MCF 10A (cell line): ENCODE measurements at regions not wholly inside any gene's neighbourhood (a gene's known extent, or its start where the extent isn't known, plus 50 kb on each side); places are given as distances from the start of the nearest gene placed in this dataset.

Experiments
- BruUV-seq: library from RNA; stranded (reverse); fragments of 400-500 nt; replicated peaks from 2 replicates; lab custom pipeline; 2021; lab: Mats Ljungman, UMichigan
- CTCF ChIA-PET: fragments of 300-600 bp; sonication (Branson Sonifier 250); formaldehyde crosslinking; extraction: SDS; loops from one replicate; lab custom pipeline; 2021; ENCODE audit warnings: antibody characterized with exemption, inconsistent platforms; lab: Yijun Ruan, JAX
- POLR2A ChIA-PET: fragments of 300-600, 350-650 bp; sonication (Branson Sonifier 250); formaldehyde crosslinking; extraction: SDS; loops from one replicate; lab custom pipeline; 2020; ENCODE audit warnings: antibody characterized with exemption, inconsistent platforms; lab: Yijun Ruan, JAX
- DNase-seq: peaks from one replicate; pipeline ENCODE4 v3.0.0-alpha.2; 2018; ENCODE audit not compliant: unreplicated experiment
- H3K27ac Mint-ChIP-seq: one replicate; pipeline ENCODE4 v1.8.0; 2022; ENCODE audit warnings: mild to moderate bottlenecking, low read depth, mixed read lengths; ENCODE audit not compliant: unreplicated experiment
- H3K27me3 Mint-ChIP-seq: one replicate; pipeline ENCODE4 v1.8.0; 2022; ENCODE audit warnings: mixed read lengths; ENCODE audit not compliant: insufficient read depth, unreplicated experiment
- H3K36me3 Mint-ChIP-seq: one replicate; pipeline ENCODE4 v1.8.0; 2022; ENCODE audit warnings: mild to moderate bottlenecking, moderate library complexity, mixed read lengths; ENCODE audit not compliant: insufficient read depth, unreplicated experiment
- H3K4me1 Mint-ChIP-seq: one replicate; pipeline ENCODE4 v1.8.0; 2022; ENCODE audit warnings: mixed read lengths; ENCODE audit not compliant: insufficient read depth, unreplicated experiment
- H3K4me3 Mint-ChIP-seq: one replicate; pipeline ENCODE4 v1.8.0; 2022; ENCODE audit warnings: mild to moderate bottlenecking, moderate library complexity, mixed read lengths; ENCODE audit not compliant: unreplicated experiment
- H3K9me3 Mint-ChIP-seq: one replicate; pipeline ENCODE4 v1.8.0; 2022; ENCODE audit warnings: mixed read lengths; ENCODE audit not compliant: unreplicated experiment
- intact Hi-C: fragments of 100-400 bp; cut with micrococcal nuclease; formaldehyde crosslinking; loops from 2 replicates; pipeline ENCODE4 v1.14.1; 2022
- TF ChIP-seq, protein P1 (sequence below): fragments of 200-600 bp; IDR thresholded peaks from one replicate; pipeline ENCODE4 v1.8.0; 2022; ENCODE audit warnings: antibody characterized with exemption, mild to moderate bottlenecking; ENCODE audit not compliant: unreplicated experiment

DNA sequence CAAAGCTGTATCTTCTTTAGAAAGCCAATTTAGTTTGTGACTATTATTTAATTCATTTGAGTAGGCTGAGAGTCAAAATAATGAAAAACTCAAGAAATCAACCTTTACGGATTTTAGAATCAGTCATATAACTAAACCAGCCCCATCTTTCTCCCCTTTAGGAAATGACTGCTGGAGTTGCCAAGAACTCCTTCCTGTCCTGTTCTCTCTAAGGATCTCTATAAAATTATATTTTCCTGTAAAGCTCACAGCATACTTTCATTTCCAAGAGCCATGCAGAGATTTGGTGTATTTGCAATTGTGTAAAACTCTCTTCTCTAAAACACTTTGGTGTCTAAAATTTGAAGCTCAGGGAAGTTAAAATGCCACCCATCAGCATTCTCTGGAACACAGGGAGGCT is 323.4 kb upstream of the GBE1 start:
- BruUV-seq: no TSS peak
- CTCF ChIA-PET: interaction anchor here (1.5 to 2.4 kb wide), 2 partner anchors 48 to 174 kb away, joined by 3 to 11 read pairs; no protein-coding TSS in a partner anchor
- H3K27me3 Mint-ChIP-seq: no peaks in the 10 kb centered on the region

DNA sequence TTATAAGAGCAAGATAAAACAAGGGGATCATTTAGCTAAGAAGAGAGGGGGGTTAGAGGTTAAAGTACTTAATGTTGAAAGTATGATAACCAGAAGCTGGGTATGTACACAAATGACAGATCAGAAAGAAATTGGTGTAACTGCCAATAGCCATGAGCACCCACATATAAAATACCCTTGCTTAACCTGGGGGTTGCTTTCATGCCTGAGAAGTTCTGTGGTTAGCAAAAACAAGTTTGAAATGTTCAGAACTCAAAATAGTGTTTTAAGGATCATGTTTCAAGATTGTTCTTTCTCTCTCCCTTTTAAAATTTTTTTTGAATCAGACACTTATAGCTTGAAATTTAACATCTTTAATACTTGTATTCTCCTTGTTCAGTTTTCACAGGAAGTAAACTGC is 321.4 kb upstream of the GBE1 start:
- intact Hi-C loops: no loop called here
- DNase-seq: no peak
- BruUV-seq: no TSS peak
- Mint-ChIP-seq H3K9me3 (no peaks in the 10 kb centered on the region), H3K27ac (no peak overlapping the region), H3K27me3 (no peaks in the 10 kb centered on the region), H3K4me3 (no peak overlapping the region), H3K4me1 (peaks cover 10% of the 10 kb centered on the region), H3K36me3 (no peaks in the 10 kb centered on the region)
- POLR2A ChIA-PET: no interaction called here
- CTCF ChIA-PET: no interaction called here
- TF ChIP-seq, protein P1, sequence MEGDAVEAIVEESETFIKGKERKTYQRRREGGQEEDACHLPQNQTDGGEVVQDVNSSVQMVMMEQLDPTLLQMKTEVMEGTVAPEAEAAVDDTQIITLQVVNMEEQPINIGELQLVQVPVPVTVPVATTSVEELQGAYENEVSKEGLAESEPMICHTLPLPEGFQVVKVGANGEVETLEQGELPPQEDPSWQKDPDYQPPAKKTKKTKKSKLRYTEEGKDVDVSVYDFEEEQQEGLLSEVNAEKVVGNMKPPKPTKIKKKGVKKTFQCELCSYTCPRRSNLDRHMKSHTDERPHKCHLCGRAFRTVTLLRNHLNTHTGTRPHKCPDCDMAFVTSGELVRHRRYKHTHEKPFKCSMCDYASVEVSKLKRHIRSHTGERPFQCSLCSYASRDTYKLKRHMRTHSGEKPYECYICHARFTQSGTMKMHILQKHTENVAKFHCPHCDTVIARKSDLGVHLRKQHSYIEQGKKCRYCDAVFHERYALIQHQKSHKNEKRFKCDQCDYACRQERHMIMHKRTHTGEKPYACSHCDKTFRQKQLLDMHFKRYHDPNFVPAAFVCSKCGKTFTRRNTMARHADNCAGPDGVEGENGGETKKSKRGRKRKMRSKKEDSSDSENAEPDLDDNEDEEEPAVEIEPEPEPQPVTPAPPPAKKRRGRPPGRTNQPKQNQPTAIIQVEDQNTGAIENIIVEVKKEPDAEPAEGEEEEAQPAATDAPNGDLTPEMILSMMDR: no peak

More for the DNA sequence above, 323.4 kb upstream of the GBE1 start:
- intact Hi-C loops: no loop called here
- TF ChIP-seq, protein P1: no peak
- H3K9me3 Mint-ChIP-seq: no peaks in the 10 kb centered on the region
- H3K4me1 Mint-ChIP-seq: peaks cover 13% of the 10 kb centered on the region
- H3K27ac Mint-ChIP-seq: no peak overlapping the region
- no peak for DNase-seq
- no peaks in the 10 kb centered on the region for H3K36me3 Mint-ChIP-seq
- H3K4me3 Mint-ChIP-seq: no peak overlapping the region
- POLR2A ChIA-PET: no interaction called here

DNA sequence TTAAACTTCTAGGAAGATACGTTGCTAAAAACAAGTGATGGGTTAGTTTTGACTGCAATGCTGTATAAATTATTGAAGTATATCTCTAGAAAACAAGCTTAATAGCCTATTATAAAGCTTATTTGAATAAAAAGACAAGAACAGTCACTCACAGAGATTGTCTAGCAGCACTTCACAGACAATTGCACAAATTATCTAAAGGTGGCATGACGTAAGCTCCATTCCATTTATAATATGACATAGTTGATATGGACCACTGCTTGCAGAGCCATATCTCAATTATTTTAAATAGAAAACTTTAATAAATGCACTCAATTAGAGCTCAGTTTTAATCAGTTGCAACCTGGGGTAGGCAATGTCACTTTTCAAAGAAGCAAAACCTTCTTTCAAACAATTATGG is 319.9 kb upstream of the GBE1 start:
- TF ChIP-seq, protein P1: no peak
- ChIA-PET POLR2A (no interaction called here), CTCF (interaction anchor here (0.6 to 1.4 kb wide), 5 partner anchors 9 to 171 kb away, joined by 3 to 5 read pairs (median 3); no protein-coding TSS in a partner anchor)
- Mint-ChIP-seq H3K4me3 (no peak overlapping the region), H3K27ac (no peak overlapping the region), H3K9me3 (no peaks in the 10 kb centered on the region), H3K27me3 (no peaks in the 10 kb centered on the region), H3K4me1 (peaks cover 6% of the 10 kb centered on the region), H3K36me3 (no peaks in the 10 kb centered on the region)
- no TSS peak for BruUV-seq
- DNase-seq: no peak
- intact Hi-C loops: no loop called here

DNA sequence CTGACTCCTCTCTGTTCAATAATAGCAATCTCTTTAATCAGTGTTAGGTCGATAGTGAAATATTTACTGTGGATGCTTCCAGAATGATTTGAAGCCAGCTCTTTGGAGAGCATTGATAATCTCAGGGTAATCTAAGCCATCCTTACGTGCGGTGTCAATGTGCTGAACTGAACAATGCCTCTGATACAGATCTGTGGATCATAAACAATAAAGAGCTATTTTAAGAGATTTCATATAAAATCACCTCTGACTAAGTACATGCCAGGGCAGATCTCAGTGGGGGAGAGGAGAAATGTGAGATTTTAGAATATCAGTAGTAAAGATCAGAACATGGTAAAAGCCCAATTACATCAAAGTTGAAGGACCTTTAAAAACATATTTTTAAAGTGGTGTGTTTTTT is 319.3 kb upstream of the GBE1 start:
- H3K27me3 Mint-ChIP-seq: no peaks in the 10 kb centered on the region
- no peak overlapping the region for H3K27ac Mint-ChIP-seq
- intact Hi-C loops: no loop called here
- TF ChIP-seq, protein P1: no peak
- no TSS peak for BruUV-seq
- peaks cover 6% of the 10 kb centered on the region for H3K4me1 Mint-ChIP-seq
- DNase-seq: no peak
- no peaks in the 10 kb centered on the region for H3K36me3 Mint-ChIP-seq
- POLR2A ChIA-PET: no interaction called here
- CTCF ChIA-PET: interaction anchor here (0.6 to 1.4 kb wide), 5 partner anchors 9 to 170 kb away, joined by 3 to 5 read pairs (median 3); no protein-coding TSS in a partner anchor
- H3K4me3 Mint-ChIP-seq: no peak overlapping the region
- no peaks in the 10 kb centered on the region for H3K9me3 Mint-ChIP-seq
